GM12878 (cell line): ENCODE measurements at regions not wholly inside any gene's neighbourhood (a gene's known extent, or its start where the extent isn't known, plus 50 kb on each side); places are given as distances from the start of the nearest gene placed in this dataset.

Source experiments
- BACH1 ChIP-seq: fragments of 450-650 bp; IDR thresholded peaks from 2 replicates; pipeline ENCODE4 v1.6.1; 2017; ENCODE audit warnings: mild to moderate bottlenecking, borderline replicate concordance
- CTCF ChIP-seq, 3 experiments: IDR thresholded peaks in 2 of 3; conservative IDR thresholded peaks in 1 of 3; 2 replicates each; pipeline ENCODE4 v1.5.1; 2011; ENCODE audit warnings: low read depth in 3 of 3, low read length in 3 of 3, mild to moderate bottlenecking in 3 of 3, control low read depth in 2 of 3, moderate library complexity in 2 of 3, inconsistent platforms in 1 of 3, mixed read lengths in 1 of 3; ENCODE audit not compliant: control insufficient read depth in 2 of 3, insufficient read depth in 1 of 3; ENCODE audit errors: extremely low read depth in 1 of 3
- E2F8 ChIP-seq: fragments of 450-650 bp; IDR thresholded peaks from 2 replicates; pipeline ENCODE4 v1.6.1; 2018; ENCODE audit warnings: mild to moderate bottlenecking, low read depth, moderate library complexity; ENCODE audit not compliant: partially characterized antibody
- EZH2 ChIP-seq: IDR thresholded peaks from 2 replicates; pipeline ENCODE4 v1.6.1; 2012; ENCODE audit warnings: low read depth, mild to moderate bottlenecking, control low read depth, inconsistent platforms, low read length, borderline replicate concordance; ENCODE audit not compliant: control insufficient read depth
- POLR2A ChIP-seq: IDR thresholded peaks from 2 replicates; pipeline ENCODE4 v1.6.1; 2011; ENCODE audit warnings: low read depth, mild to moderate bottlenecking, low read length
- TARDBP ChIP-seq: IDR thresholded peaks from 2 replicates; pipeline ENCODE4 v1.6.1; 2016; ENCODE audit warnings: borderline replicate concordance
- USF2 ChIP-seq: IDR thresholded peaks from 2 replicates; pipeline ENCODE4 v1.6.1; 2011; ENCODE audit warnings: low read depth, low read length, improper control_type of control experiment, borderline replicate concordance
- ZNF622 ChIP-seq: fragments of 450-650 bp; IDR thresholded peaks from 2 replicates; pipeline ENCODE4 v1.6.1; 2017; ENCODE audit warnings: mild to moderate bottlenecking, inconsistent platforms
- TF ChIP-seq, protein P1 (sequence below): IDR thresholded peaks from 2 replicates; pipeline ENCODE4 v1.6.1; 2011; ENCODE audit warnings: low read depth, mild to moderate bottlenecking, low read length, moderate library complexity, borderline replicate concordance; ENCODE audit errors: extremely low read depth
- TF ChIP-seq, protein P2 (sequence below): fragments of 450-650 bp; IDR thresholded peaks from 2 replicates; pipeline ENCODE4 v1.6.1; 2017; ENCODE audit warnings: mild to moderate bottlenecking, moderate library complexity

DNA sequence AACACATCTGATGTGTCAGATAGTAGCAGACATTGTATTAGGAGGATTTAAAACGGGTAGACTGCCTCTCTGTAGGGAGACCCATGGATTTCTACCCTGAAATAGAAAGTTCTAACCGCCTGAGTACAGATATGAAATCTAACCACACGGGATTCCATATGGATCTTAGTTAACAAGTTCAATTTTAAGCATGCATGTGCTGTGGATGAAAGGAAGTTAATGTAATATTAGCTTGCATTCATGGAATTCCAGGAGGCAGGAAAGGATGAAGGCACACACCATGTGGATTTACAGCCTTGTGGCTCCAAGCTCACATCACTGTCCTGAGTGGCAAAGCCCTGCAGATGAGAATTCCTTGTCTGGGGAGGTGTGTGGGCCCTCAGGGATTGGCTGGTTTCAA lies 120.6 kb upstream of the IRS2 start:
- no peak for TF ChIP-seq POLR2A
- TF ChIP-seq E2F8, result no peak
- TF ChIP-seq CTCF (IDR thresholded peaks at IDR 0.05 in 2 of 3, conservative IDR thresholded peaks at IDR 0.05 in 1 of 3; ENCODE audit: control insufficient read depth in 2 of 3, extremely low read depth in 1 of 3, insufficient read depth in 1 of 3, low read depth in 3 of 3, low read length in 3 of 3), result no peak
- no peak for TF ChIP-seq ZNF622
- no peak for TF ChIP-seq EZH2
- TF ChIP-seq BACH1, result no peak
- no peak for TF ChIP-seq TARDBP
- TF ChIP-seq, protein P1, sequence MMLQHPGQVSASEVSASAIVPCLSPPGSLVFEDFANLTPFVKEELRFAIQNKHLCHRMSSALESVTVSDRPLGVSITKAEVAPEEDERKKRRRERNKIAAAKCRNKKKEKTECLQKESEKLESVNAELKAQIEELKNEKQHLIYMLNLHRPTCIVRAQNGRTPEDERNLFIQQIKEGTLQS, result no peak
- TF ChIP-seq, protein P2, sequence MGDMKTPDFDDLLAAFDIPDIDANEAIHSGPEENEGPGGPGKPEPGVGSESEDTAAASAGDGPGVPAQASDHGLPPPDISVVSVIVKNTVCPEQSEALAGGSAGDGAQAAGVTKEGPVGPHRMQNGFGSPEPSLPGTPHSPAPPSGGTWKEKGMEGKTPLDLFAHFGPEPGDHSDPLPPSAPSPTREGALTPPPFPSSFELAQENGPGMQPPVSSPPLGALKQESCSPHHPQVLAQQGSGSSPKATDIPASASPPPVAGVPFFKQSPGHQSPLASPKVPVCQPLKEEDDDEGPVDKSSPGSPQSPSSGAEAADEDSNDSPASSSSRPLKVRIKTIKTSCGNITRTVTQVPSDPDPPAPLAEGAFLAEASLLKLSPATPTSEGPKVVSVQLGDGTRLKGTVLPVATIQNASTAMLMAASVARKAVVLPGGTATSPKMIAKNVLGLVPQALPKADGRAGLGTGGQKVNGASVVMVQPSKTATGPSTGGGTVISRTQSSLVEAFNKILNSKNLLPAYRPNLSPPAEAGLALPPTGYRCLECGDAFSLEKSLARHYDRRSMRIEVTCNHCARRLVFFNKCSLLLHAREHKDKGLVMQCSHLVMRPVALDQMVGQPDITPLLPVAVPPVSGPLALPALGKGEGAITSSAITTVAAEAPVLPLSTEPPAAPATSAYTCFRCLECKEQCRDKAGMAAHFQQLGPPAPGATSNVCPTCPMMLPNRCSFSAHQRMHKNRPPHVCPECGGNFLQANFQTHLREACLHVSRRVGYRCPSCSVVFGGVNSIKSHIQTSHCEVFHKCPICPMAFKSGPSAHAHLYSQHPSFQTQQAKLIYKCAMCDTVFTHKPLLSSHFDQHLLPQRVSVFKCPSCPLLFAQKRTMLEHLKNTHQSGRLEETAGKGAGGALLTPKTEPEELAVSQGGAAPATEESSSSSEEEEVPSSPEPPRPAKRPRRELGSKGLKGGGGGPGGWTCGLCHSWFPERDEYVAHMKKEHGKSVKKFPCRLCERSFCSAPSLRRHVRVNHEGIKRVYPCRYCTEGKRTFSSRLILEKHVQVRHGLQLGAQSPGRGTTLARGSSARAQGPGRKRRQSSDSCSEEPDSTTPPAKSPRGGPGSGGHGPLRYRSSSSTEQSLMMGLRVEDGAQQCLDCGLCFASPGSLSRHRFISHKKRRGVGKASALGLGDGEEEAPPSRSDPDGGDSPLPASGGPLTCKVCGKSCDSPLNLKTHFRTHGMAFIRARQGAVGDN, result no peak
- TF ChIP-seq USF2, result no peak
